Loucy (cell line): ENCODE measurements at regions not wholly inside any gene's neighbourhood (a gene's known extent, or its start where the extent isn't known, plus 50 kb on each side); places are given as distances from the start of the nearest gene placed in this dataset.

Source experiments
- EZH2phosphoT487 ChIP-seq: fragments of 200-600 bp; IDR thresholded peaks from 2 replicates; pipeline ENCODE4 v1.6.1; 2018; ENCODE audit warnings: antibody characterized with exemption, mild to moderate bottlenecking, moderate library complexity, borderline replicate concordance
- TF ChIP-seq, protein P1 (sequence below): fragments of 200-600 bp; sonication (generic); conservative IDR thresholded peaks from 2 replicates; pipeline ENCODE4 v1.5.1; 2014; ENCODE audit warnings: mild to moderate bottlenecking, antibody characterized with exemption, low read length

DNA sequence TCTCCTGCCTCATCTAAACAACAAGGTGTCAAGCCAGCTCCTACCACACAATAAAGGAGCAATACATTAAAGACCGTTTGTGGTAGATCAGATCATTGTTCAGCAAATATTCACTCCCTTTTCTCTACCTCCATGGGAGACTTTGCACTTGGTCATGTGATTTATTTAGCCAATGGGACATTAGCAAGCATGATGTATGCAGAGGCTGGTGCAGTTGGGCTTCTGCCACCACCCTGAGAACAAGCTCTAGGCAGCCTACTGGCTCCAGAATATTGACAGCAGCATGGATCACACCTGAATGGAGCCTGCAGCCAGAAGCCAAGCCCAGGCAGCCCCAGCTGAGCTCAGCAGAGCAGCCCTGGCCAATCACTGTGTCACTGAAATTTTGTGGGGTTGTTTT lies 99.4 kb upstream of the UBE2E2 start:
- TF ChIP-seq, protein P1, sequence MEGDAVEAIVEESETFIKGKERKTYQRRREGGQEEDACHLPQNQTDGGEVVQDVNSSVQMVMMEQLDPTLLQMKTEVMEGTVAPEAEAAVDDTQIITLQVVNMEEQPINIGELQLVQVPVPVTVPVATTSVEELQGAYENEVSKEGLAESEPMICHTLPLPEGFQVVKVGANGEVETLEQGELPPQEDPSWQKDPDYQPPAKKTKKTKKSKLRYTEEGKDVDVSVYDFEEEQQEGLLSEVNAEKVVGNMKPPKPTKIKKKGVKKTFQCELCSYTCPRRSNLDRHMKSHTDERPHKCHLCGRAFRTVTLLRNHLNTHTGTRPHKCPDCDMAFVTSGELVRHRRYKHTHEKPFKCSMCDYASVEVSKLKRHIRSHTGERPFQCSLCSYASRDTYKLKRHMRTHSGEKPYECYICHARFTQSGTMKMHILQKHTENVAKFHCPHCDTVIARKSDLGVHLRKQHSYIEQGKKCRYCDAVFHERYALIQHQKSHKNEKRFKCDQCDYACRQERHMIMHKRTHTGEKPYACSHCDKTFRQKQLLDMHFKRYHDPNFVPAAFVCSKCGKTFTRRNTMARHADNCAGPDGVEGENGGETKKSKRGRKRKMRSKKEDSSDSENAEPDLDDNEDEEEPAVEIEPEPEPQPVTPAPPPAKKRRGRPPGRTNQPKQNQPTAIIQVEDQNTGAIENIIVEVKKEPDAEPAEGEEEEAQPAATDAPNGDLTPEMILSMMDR = no peak
- no peak for TF ChIP-seq EZH2phosphoT487
